PC-9 (cell line): ENCODE measurements at regions not wholly inside any gene's neighbourhood (a gene's known extent, or its start where the extent isn't known, plus 50 kb on each side); places are given as distances from the start of the nearest gene placed in this dataset.

Experiments
- CTCF ChIP-seq: fragments of 200-600 bp; sonication (generic); conservative IDR thresholded peaks from 2 replicates; pipeline ENCODE4 v1.6.1; 2017; ENCODE audit warnings: mixed run types, antibody characterized with exemption, mild to moderate bottlenecking, moderate library complexity
- EZH2 ChIP-seq: fragments of 200-600 bp; sonication (generic); IDR thresholded peaks from 2 replicates; pipeline ENCODE4 v1.8.0; 2017; ENCODE audit warnings: antibody characterized with exemption, low read depth

- TF ChIP-seq CTCF (no peak), EZH2 (no peak)
Measured at GRCh38 chr5:141793403-141793802, 84.8 kb downstream of the PCDH1 start.
